Embryonic facial prominence (tissue), 1 donor: ENCODE measurements at regions not wholly inside any gene's neighbourhood (a gene's known extent, or its start where the extent isn't known, plus 50 kb on each side); places are given as distances from the start of the nearest gene placed in this dataset.

Experiments used
- DNase-seq: peaks from one replicate; pipeline ENCODE4 v3.0.0-alpha.2; 2016; ENCODE audit errors: extremely low spot score

- no peak for DNase-seq
Observed at GRCh38 chr15:72966641-72967040, 85.6 kb upstream of the NEO1 start.

GRCh38 chr15:72965671-72966070, 86.6 kb upstream of the NEO1 start:
- no peak for DNase-seq

GRCh38 chr15:72964542-72964941, 87.7 kb upstream of the NEO1 start:
- DNase-seq, result no peak

DNA sequence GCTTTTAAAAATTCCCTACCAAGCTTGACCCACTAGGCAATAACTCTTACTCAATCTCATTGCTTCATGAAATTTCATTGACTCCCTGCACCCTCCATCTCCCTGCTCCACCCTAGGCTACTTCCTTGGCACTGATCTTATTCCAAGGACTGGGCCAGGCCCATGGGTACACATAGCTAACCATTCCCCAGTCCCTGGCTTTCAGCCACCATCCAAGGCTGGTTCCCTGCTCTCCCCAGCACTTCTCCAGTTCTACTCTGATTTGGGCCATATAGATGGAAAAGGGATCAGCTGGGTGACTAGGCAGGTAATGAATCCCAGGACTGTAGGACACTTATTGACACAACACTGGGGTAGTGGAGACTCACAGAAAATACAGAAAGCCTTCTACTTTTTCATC, 88.1 kb upstream of the NEO1 start:
- no peak for DNase-seq

- DNase-seq, result no peak
Observed at GRCh38 chr15:72962054-72962702, 90.1 kb upstream of the NEO1 start.

DNA sequence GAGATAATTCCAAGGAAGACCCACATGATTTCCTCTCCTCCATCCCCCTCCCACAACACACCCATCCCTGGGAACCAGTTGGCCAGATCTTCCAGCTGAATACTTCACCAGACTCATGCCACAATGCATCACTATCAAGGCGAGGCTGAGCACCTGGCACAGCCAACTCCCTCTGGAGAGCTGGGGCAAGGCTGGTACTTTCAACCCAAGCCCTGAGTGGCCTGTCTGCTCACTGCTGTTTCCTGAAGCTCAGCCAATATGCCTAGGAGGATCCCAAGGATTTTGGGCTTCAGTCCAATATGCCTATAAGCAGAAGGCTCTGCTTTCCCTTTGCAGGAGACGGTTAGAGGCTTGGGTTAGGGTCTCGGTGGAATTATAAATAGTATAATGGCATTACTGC, 90.9 kb upstream of the NEO1 start:
- no peak for DNase-seq

DNA sequence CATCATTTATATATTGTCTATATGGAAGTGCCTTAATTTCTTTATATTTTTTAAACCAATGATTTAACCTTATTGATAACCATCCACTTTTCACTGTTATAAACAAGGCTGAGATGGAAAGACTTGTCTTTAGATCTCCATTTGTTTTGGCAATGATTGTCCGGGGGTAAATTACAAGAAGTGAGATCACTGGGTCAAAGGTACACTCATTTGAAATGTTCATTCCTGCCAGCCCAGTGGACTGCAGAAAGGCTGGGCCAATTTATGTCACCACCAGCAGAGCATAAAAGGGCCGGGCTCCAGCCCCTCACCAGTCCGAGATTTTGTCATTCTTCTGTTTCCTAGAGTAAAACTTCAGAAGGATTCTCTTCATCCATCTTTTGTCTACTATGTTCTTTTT, 93.6 kb upstream of the NEO1 start:
- DNase-seq, result no peak

GRCh38 chr15:72953306-72953705, 99.0 kb upstream of the NEO1 start:
- no peak for DNase-seq

DNA sequence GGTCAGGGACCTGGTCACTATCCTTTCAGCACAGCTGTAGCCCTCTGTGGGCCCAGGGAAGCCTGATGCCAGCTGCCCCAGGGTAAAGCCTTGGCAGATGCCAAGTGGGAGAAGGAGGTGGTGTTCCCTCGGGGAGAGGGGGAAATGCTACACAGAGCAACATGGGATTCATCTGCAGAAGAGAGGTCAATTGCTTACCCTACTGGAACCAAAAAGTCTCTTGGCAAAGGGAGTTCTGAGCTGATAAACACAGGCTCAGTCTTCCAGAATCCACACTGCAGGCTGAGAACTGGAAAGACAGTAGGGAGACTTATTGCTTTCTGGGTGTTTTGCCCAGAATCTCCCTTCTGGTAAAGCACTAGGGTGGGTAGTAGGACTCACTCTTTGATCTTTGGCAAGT, 100.1 kb upstream of the NEO1 start:
- no peak for DNase-seq

DNA sequence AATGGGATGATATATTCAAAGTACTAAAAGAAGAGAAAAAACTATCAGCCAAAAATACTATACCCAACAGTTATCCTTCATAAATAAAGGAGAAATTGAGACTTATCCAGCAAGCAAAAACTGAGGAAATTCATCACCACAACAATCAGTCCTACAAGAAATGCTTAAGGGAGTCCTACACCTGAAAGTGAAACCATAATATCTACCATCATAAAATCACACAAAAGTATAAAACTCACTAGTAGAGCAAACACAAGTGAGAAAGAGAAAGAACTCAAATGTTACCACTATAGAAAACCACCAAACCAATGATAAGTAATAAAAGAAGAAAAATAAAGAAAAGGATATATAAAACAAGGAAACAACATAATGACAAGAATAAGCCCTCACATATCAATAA, 103.6 kb upstream of the NEO1 start:
- DNase-seq, result no peak

DNA sequence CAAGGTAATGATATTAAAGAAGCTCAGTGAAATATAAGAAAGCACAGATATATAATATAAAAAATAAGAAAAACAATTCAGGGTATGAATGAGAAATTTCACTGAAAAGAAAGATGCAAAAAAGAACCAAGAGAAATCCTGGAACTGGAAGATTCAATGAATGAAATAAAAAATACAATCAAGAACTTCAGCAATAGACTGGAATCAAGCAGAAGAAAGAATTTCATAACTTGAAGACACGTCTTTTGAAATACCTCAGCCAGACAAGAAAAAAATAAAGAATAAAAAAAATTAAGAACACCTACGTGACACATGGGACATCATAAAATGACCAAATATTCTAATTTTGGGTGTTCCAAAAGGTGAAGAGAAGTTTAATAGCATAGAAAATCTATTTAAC, 104.6 kb upstream of the NEO1 start:
- DNase-seq, result no peak

GRCh38 chr15:72944565-72944964, 107.7 kb upstream of the NEO1 start:
- no peak for DNase-seq

- DNase-seq, result no peak
Observed at GRCh38 chr15:72940229-72940622, 112.0 kb upstream of the NEO1 start.

DNA sequence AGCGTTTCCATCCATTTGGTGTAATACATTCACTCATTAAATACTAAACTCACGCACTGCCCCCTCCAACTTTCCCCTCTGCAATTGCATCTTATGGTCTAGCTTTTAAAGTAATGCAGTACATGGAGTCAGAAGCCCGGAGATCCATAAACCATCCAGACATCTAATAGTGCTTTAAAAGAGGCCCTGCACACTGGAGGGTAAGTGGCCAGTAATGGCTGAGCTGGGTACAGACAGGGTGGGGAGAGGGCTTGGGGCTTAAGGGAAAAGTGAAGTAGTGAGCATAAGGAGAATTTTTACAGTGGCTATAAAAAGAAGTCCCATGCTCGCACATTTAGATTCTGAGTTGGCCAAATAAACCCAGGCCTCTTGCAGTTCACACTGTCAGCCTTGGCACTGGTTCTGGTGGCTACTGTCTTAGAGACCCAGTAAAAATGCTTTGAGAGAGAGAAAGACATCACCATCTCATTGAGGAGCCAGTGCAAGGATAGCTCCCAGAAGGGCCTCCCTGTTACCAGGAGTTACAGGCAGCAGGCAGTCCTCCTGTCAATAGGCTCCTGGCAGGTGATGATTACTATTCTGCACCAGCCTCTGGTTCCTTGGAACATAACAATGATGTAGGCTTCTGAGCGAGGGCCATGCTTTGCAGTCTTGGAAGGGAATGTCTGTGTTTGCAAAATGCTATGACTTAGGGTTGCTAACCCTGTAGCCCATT, 112.6 kb upstream of the NEO1 start:
- DNase-seq, result no peak

GRCh38 chr15:72936691-72937679, 115.3 kb upstream of the NEO1 start:
- no peak for DNase-seq

GRCh38 chr15:72936237-72936636, 116.0 kb upstream of the NEO1 start:
- no peak for DNase-seq

- no peak for DNase-seq
Observed at GRCh38 chr15:72935521-72935920, 116.7 kb upstream of the NEO1 start.

DNA sequence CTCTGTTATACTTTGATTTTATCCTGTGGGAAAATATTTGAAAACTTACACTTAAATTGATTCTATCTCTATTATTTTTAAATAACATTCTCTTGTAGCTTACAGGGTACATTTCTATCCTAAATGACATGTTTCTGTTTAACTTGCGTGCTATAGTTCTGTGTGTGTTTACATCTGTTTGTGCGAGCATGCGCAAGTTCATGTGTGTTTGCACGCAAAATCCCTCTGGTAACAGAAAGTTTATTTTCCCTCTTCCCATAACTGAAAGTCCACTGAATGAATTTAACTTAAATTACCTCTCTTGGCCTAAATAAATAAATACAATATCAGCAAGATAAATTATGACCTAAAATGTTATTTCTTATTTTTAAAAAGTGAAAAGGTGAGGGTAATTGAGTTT, 117.3 kb upstream of the NEO1 start:
- peak; percentile 22 for DNase-seq

DNA sequence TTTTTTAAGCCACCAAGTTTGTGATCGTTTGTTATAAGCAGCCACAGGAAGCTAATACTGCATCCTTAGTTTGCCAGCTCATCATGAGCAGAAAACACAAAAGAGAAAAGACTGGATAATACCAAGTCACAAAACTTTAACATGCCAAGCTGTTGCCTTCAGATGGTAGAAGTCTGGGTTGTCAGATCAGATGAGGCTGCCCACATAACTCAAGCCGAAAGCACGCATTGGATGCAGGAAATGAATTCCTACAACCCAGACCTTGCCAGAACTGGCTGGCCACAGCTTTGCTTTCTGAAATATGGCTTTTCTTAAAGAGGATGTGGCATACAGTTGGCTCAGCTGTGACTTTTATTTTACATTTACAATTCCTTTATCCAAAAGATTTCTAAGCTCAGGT, 118.3 kb upstream of the NEO1 start:
- DNase-seq, result no peak

DNA sequence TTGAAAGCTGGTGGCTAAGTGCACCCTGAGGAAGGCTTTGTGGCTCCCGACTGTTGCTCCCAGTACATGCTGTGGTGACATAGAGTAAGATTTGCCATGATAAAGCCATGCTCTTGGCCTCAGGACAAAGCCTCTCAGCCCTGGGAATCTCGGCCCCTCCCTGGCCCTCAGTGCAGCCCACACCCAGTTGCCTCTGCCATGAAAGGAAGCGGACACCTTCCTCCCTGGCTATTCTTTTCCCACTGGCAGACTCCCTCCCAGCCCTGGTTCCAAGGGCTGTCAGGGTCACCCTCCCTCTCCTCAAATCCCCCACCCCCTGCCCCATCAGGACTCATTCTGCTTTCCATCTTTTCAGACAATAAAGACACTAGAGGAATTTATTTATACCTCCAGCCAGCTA, 119.8 kb upstream of the NEO1 start:
- no peak for DNase-seq

- no peak for DNase-seq
Observed at GRCh38 chr15:72927451-72927850, 124.8 kb upstream of the NEO1 start.

DNA sequence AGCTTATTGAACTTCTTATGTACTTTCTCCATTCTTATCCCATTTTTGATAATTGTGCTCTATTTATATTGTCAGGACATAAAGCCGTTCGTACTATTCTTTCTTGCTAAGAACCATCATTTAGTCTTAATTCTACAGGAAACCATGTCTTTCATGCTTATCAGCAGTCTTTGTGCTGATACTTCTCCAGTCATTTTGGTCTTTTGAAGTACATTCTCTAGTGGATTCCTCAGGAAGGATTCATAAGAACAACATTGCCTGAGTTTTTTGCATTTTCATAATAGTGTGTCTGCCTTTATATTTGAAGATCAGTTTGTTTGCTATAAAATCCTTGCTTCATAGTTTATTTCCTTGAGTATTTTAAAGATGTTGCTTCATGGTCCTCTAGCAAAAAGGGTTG, 126.6 kb upstream of the NEO1 start:
- no peak for DNase-seq

DNA sequence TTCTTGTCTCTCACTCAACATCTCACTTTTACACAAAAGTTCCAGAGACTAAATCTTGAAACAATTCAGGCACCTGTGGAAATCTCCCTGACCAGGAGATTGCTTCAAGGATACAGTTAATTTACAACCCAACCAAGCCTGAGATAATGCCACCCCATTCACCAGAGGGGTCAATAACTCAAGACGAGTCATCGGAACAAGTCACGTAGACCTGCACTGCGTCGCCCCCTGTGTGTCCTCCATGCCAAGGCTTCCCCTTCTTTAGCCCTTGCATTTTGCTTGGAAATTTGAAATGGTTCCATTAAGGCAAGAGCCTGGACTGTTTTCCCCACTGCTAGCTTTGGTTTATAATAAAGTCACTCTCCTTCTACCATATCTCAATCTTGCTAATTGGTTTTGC, 129.0 kb upstream of the NEO1 start:
- DNase-seq, result no peak
